Sigmoid colon (tissue), 6 donors: ENCODE measurements at regions not wholly inside any gene's neighbourhood (a gene's known extent, or its start where the extent isn't known, plus 50 kb on each side); places are given as distances from the start of the nearest gene placed in this dataset.

Experiments
- DNase-seq: peaks from one replicate; pipeline ENCODE4 v3.0.0-alpha.2; 2019
- H3K27ac ChIP-seq, 4 donors: fragments of 200-600 bp; sonication (generic); one replicate each; pipeline ENCODE4 v1.5.1; 2016 to 2019; ENCODE audit warnings: mild to moderate bottlenecking in 1 of 4
- H3K27me3 ChIP-seq, 3 donors: fragments of 200-600 bp; sonication (generic); one replicate each; pipeline ENCODE4 v1.5.1; 2019; ENCODE audit warnings: mild to moderate bottlenecking in 1 of 3
- H3K36me3 ChIP-seq, 4 donors: fragments of 200-600 bp; sonication (generic); one replicate each; pipeline ENCODE4 v1.5.1; 2016 to 2019
- H3K4me1 ChIP-seq, 4 donors: fragments of 200-600 bp; sonication (generic); one replicate each; pipeline ENCODE4 v1.5.1; 2017 to 2019
- H3K4me3 ChIP-seq, 4 donors: fragments of 200-600 bp; sonication (generic); one replicate each; pipeline ENCODE4 v1.5.1; 2017 to 2019; ENCODE audit warnings: mild to moderate bottlenecking in 2 of 4, moderate library complexity in 1 of 4
- H3K9me3 ChIP-seq, 4 donors: fragments of 200-600 bp in 3 of 4; sonication (generic) in 3 of 4; one replicate each; pipeline versions ENCODE4 v1.5.1 to v1.6.1; 2013 to 2019
- EP300 ChIP-seq, 4 donors: sonication (generic); formaldehyde crosslinking; IDR thresholded peaks; one replicate each; pipeline ENCODE4 v1.6.1; 2017; ENCODE audit warnings: antibody characterized with exemption in 4 of 4
- POLR2A ChIP-seq, 2 donors: fragments of 450-650 bp; IDR thresholded peaks; one replicate each; pipeline ENCODE4 v1.6.1; 2016; ENCODE audit warnings: antibody characterized with exemption in 2 of 2, mild to moderate bottlenecking in 2 of 2, moderate library complexity in 2 of 2
- POLR2AphosphoS5 ChIP-seq, 4 donors: sonication (generic); formaldehyde crosslinking; IDR thresholded peaks; one replicate each; pipeline ENCODE4 v1.6.1; 2017; ENCODE audit warnings: antibody characterized with exemption in 4 of 4
- WGBS, 2 donors: extraction: QIAGEN DNeasy Blood & Tissue Kit; methylation state at CpG; one replicate each; pipeline ENCODE4 v1.1.7; 2013; 5-methylcytosine and 5-hydroxymethylcytosine counted together
- intact Hi-C: fragments of 100-400 bp; cut with DNase I; formaldehyde crosslinking; loops from one replicate; pipeline ENCODE4 v1.15.1; 2023
- TF ChIP-seq, protein P1 (sequence below), 4 experiments: fragments of 450-650 bp in 3 of 4; fragments of 200-600 bp in 1 of 4; IDR thresholded peaks; one replicate each; pipeline ENCODE4 v1.5.1; 2016 to 2019; ENCODE audit warnings: antibody characterized with exemption in 4 of 4, mild to moderate bottlenecking in 3 of 4, moderate library complexity in 2 of 4
- donor health status: healthy with polysubstance abuse.
- donor health status: healthy.

GRCh38 chr6:9515633-9516606 lies 899.0 kb downstream of the TFAP2A start:
- DNase-seq, result no peak
- intact Hi-C loops, result no loop called here

GRCh38 chr6:9514146-9514545 lies 900.7 kb downstream of the TFAP2A start:
- intact Hi-C loops, result no loop called here
- no peaks in the 10 kb centered on the region for H3K27me3 ChIP-seq
- no peaks in the 10 kb centered on the region for H3K9me3 ChIP-seq
- H3K36me3 ChIP-seq, result no peaks in the 10 kb centered on the region
- DNase-seq, result no peak
- H3K4me1 ChIP-seq, result peaks cover 0 to 10% (median 0%) of the 10 kb centered on the region in 4 donors
- TF ChIP-seq EP300 (IDR thresholded peaks at IDR 0.05) (no peak), POLR2A (IDR thresholded peaks at IDR 0.05) (no peak), POLR2AphosphoS5 (IDR thresholded peaks at IDR 0.05) (no peak)
- TF ChIP-seq, protein P1, sequence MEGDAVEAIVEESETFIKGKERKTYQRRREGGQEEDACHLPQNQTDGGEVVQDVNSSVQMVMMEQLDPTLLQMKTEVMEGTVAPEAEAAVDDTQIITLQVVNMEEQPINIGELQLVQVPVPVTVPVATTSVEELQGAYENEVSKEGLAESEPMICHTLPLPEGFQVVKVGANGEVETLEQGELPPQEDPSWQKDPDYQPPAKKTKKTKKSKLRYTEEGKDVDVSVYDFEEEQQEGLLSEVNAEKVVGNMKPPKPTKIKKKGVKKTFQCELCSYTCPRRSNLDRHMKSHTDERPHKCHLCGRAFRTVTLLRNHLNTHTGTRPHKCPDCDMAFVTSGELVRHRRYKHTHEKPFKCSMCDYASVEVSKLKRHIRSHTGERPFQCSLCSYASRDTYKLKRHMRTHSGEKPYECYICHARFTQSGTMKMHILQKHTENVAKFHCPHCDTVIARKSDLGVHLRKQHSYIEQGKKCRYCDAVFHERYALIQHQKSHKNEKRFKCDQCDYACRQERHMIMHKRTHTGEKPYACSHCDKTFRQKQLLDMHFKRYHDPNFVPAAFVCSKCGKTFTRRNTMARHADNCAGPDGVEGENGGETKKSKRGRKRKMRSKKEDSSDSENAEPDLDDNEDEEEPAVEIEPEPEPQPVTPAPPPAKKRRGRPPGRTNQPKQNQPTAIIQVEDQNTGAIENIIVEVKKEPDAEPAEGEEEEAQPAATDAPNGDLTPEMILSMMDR (IDR thresholded peaks at IDR 0.05), result no peak
- no peak overlapping the region for H3K27ac ChIP-seq
- 89 to 90% methylated on average over 1 of the region's 1 CpG for WGBS, 2 donors
- no peak overlapping the region for H3K4me3 ChIP-seq

More at GRCh38 chr6:9515633-9516606, 899.0 kb downstream of the TFAP2A start:
- Histone ChIP-seq H3K4me3 (no peak overlapping the region), H3K36me3 (no peaks in the 10 kb centered on the region), H3K27ac (no peak overlapping the region), H3K27me3 (no peaks in the 10 kb centered on the region), H3K4me1 (peaks cover 0 to 10% (median 0%) of the 10 kb centered on the region in 4 donors), H3K9me3 (no peaks in the 10 kb centered on the region)
- WGBS, 2 donors, result 47 to 63% methylated on average over 13 of the region's 13 CpGs
- TF ChIP-seq POLR2A (IDR thresholded peaks at IDR 0.05), result no peak
- TF ChIP-seq EP300 (IDR thresholded peaks at IDR 0.05), result no peak
- TF ChIP-seq, protein P1 (IDR thresholded peaks at IDR 0.05), result no peak
- no peak for TF ChIP-seq POLR2AphosphoS5 (IDR thresholded peaks at IDR 0.05)

DNA sequence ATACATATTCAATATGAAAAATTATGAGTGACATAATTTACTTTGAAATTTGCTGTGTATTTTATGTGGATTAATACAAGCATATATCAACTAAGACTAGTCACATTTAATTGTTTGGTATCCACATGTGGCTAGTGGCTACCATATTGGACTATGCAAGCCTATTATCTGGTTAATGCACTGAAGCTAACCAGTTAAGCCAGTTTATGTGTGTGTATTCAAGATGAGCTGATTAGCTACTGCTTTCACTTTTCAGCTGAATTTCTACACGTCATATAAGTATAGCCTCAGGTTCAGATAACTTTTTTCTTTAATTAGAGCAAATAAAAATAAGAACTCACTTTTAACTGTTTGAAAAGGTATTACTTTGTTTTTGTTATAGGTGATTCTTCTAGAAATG lies 903.7 kb downstream of the TFAP2A start:
- intact Hi-C loops, result no loop called here
- Histone ChIP-seq H3K27me3 (no peaks in the 10 kb centered on the region), H3K9me3 (peaks cover 0 to 6% (median 0%) of the 10 kb centered on the region in 4 donors), H3K4me3 (no peak overlapping the region), H3K27ac (no peak overlapping the region), H3K36me3 (no peaks in the 10 kb centered on the region), H3K4me1 (peaks cover 0 to 7% (median 0%) of the 10 kb centered on the region in 4 donors)
- no peak for DNase-seq
- TF ChIP-seq POLR2A (IDR thresholded peaks at IDR 0.05), result no peak
- TF ChIP-seq POLR2AphosphoS5 (IDR thresholded peaks at IDR 0.05), result no peak
- TF ChIP-seq, protein P1 (IDR thresholded peaks at IDR 0.05), result no peak
- TF ChIP-seq EP300 (IDR thresholded peaks at IDR 0.05), result no peak
- 27 to 68% methylated on average over 1 of the region's 1 CpG for WGBS, 2 donors

DNA sequence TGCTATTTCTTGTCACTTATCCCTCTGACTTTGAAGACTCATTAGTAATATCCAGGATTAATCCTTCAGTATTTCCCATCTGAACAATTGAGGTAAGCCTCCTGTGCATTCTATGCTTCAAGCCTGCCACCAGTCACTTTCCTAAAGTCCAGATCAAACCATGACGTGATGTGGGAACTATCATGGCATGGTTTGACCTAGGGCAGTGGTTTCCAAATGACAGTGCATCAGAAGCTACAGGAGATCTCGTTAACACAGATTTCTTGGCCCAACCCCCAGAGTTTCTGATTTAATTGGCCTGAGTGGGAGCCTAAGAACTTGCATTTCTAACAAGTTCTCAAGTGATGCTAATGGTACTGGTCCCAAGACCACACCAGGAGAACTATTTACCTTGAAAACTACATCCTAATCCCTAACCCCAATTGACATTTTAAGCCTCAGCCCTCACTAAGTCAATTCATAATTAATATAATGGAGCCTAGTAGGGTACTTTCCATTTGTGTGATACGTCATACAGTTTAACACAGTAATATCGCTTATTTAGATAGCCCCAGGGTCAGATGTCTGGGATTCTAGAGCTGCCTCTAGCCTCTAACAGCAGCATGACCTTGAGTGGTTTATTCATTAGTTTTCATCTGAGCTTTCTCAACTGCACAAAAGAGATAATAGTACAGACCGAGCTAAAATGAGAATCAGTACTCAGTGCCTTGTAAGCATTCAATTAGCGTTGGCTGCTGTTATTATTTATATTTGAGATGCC lies 907.6 kb downstream of the TFAP2A start:
- H3K9me3 ChIP-seq, result peaks cover 0 to 6% (median 0%) of the 10 kb centered on the region in 4 donors
- no peaks in the 10 kb centered on the region for H3K27me3 ChIP-seq
- no peaks in the 10 kb centered on the region for H3K4me1 ChIP-seq
- no peak overlapping the region for H3K4me3 ChIP-seq
- DNase-seq, result no peak
- 73 to 84% methylated on average over 6 of the region's 6 CpGs for WGBS, 2 donors
- no peaks in the 10 kb centered on the region for H3K36me3 ChIP-seq
- TF ChIP-seq, protein P1 (IDR thresholded peaks at IDR 0.05), result no peak
- TF ChIP-seq EP300 (IDR thresholded peaks at IDR 0.05), result no peak
- no peak for TF ChIP-seq POLR2AphosphoS5 (IDR thresholded peaks at IDR 0.05)
- TF ChIP-seq POLR2A (IDR thresholded peaks at IDR 0.05), result no peak
- no peak overlapping the region for H3K27ac ChIP-seq
- intact Hi-C loops, result no loop called here
